Type B pancreatic cell (in vitro differentiated cells): ENCODE measurements at regions not wholly inside any gene's neighbourhood (a gene's known extent, or its start where the extent isn't known, plus 50 kb on each side); places are given as distances from the start of the nearest gene placed in this dataset.
"Not testable (repeated sequence)": the region's sequence is repeated elsewhere in the genome, so short reads cannot be mapped to it uniquely, and the experiment has no call there.

Source experiments
- DNase-seq: peaks from one replicate; pipeline ENCODE4 v3.0.0; 2021; ENCODE audit warnings: mixed read lengths; ENCODE audit not compliant: unreplicated experiment; ENCODE audit errors: extremely low spot score
- H3K27ac Mint-ChIP-seq: 2 replicates; pipeline ENCODE4 v1.8.0; 2021; ENCODE audit warnings: mild to moderate bottlenecking, mixed read lengths
- H3K27me3 Mint-ChIP-seq: 2 replicates; pipeline ENCODE4 v1.8.0; 2021; ENCODE audit warnings: mixed read lengths
- H3K36me3 Mint-ChIP-seq: 2 replicates; pipeline ENCODE4 v1.8.0; 2021; ENCODE audit warnings: mixed read lengths
- H3K4me1 Mint-ChIP-seq: one replicate; pipeline ENCODE4 v1.8.0; 2021; ENCODE audit warnings: mixed read lengths; ENCODE audit not compliant: unreplicated experiment
- H3K4me3 Mint-ChIP-seq: 2 replicates; pipeline ENCODE4 v1.8.0; 2021; ENCODE audit warnings: mild to moderate bottlenecking, mixed read lengths
- H3K9me3 Mint-ChIP-seq: 2 replicates; pipeline ENCODE4 v1.8.0; 2021; ENCODE audit warnings: mixed read lengths
- CTCF ChIP-seq: fragments of 200-600 bp; sonication (generic); conservative IDR thresholded peaks from 2 replicates; pipeline ENCODE4 v1.5.0; 2021; ENCODE audit warnings: antibody characterized with exemption, mild to moderate bottlenecking

- Mint-ChIP-seq H3K4me1 (peaks cover 22% of the 10 kb centered on the region), H3K9me3 (no peaks in the 10 kb centered on the region), H3K36me3 (no peaks in the 10 kb centered on the region), H3K4me3 (no peak overlapping the region), H3K27me3 (no peaks in the 10 kb centered on the region), H3K27ac (no peak overlapping the region)
- no peak for DNase-seq
- TF ChIP-seq CTCF, result no peak
Observed at GRCh38 chr5:72645064-72645846, 138.0 kb upstream of the ZNF366 start.

- Mint-ChIP-seq H3K27me3 (no peaks in the 10 kb centered on the region), H3K27ac (no peak overlapping the region), H3K4me1 (peaks cover 18% of the 10 kb centered on the region), H3K36me3 (no peaks in the 10 kb centered on the region), H3K9me3 (no peaks in the 10 kb centered on the region), H3K4me3 (no peak overlapping the region)
- TF ChIP-seq CTCF, result no peak
- DNase-seq, result no peak
Observed at GRCh38 chr5:72644296-72644695, 137.1 kb upstream of the ZNF366 start.

GRCh38 chr5:72641164-72641563 is 134.0 kb upstream of the ZNF366 start:
- Mint-ChIP-seq H3K27me3 (no peaks in the 10 kb centered on the region), H3K4me1 (no peaks in the 10 kb centered on the region), H3K9me3 (no peaks in the 10 kb centered on the region), H3K27ac (no peak overlapping the region), H3K36me3 (no peaks in the 10 kb centered on the region), H3K4me3 (no peak overlapping the region)
- no peak for DNase-seq
- no peak for TF ChIP-seq CTCF

GRCh38 chr5:72637058-72637457 is 129.8 kb upstream of the ZNF366 start:
- no peak for DNase-seq
- H3K4me3 Mint-ChIP-seq, result no peak overlapping the region
- H3K27me3 Mint-ChIP-seq, result no peaks in the 10 kb centered on the region
- TF ChIP-seq CTCF, result no peak
- no peaks in the 10 kb centered on the region for H3K36me3 Mint-ChIP-seq
- peaks cover 15% of the 10 kb centered on the region for H3K4me1 Mint-ChIP-seq
- H3K27ac Mint-ChIP-seq, result no peak overlapping the region
- no peaks in the 10 kb centered on the region for H3K9me3 Mint-ChIP-seq

- not testable (repeated sequence) for H3K36me3 Mint-ChIP-seq, H3K4me3 Mint-ChIP-seq, H3K27me3 Mint-ChIP-seq, H3K27ac Mint-ChIP-seq, DNase-seq, H3K9me3 Mint-ChIP-seq
- H3K4me1 Mint-ChIP-seq, result peaks cover 15% of the 10 kb centered on the region
Observed at GRCh38 chr5:72636565-72636964, 129.4 kb upstream of the ZNF366 start.

- Mint-ChIP-seq H3K36me3 (no peaks in the 10 kb centered on the region), H3K4me1 (peaks cover 15% of the 10 kb centered on the region), H3K9me3 (no peaks in the 10 kb centered on the region), H3K27me3 (no peaks in the 10 kb centered on the region), H3K27ac (no peak overlapping the region), H3K4me3 (no peak overlapping the region)
- TF ChIP-seq CTCF, result no peak
- no peak for DNase-seq
Observed at GRCh38 chr5:72634444-72634843, 127.2 kb upstream of the ZNF366 start.
